ENCODE measurements at regions not wholly inside any gene's neighbourhood (a gene's known extent, or its start where the extent isn't known, plus 50 kb on each side); places are given as distances from the start of the nearest gene placed in this dataset.

DNA sequence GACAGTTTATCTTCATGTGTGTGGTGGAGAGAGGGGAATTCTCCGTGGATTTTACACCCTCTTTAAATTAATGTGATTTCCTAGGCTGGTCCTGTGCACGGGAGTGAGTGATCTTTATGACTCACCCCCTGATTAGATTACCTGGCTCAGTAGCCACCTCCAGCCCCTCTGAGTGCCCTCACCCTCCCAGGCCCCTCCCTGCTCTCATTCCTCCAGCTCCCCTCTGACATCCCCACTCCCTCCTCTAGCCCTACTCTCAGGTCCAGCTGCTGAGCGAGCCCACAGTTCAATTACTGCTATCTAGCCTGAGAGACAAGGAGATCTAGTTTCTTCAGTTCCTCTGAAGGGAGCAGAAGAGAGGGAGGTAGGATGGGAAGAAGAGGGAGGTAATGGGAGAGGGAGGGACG is 61.8 kb upstream of the ARAP3 start:
- DNase-seq (ENCODE audit: low spot score in 2 of 2): no peak
- Histone ChIP-seq H3K27me3 (no peaks in the 10 kb centered on the region), H3K9me3 (no peaks in the 10 kb centered on the region), H3K27ac (no peak overlapping the region), H3K36me3 (no peaks in the 10 kb centered on the region), H3K4me1 (peaks cover 0 to 13% (median 2%) of the 10 kb centered on the region in 4 donors), H3K4me3 (no peak overlapping the region)
- WGBS, 2 donors: 28 to 34% methylated on average over 4 of the region's 4 CpGs
- no peak for TF ChIP-seq EP300 (IDR thresholded peaks at IDR 0.05)
- TF ChIP-seq POLR2A (IDR thresholded peaks at IDR 0.05): no peak
- TF ChIP-seq, protein P1, sequence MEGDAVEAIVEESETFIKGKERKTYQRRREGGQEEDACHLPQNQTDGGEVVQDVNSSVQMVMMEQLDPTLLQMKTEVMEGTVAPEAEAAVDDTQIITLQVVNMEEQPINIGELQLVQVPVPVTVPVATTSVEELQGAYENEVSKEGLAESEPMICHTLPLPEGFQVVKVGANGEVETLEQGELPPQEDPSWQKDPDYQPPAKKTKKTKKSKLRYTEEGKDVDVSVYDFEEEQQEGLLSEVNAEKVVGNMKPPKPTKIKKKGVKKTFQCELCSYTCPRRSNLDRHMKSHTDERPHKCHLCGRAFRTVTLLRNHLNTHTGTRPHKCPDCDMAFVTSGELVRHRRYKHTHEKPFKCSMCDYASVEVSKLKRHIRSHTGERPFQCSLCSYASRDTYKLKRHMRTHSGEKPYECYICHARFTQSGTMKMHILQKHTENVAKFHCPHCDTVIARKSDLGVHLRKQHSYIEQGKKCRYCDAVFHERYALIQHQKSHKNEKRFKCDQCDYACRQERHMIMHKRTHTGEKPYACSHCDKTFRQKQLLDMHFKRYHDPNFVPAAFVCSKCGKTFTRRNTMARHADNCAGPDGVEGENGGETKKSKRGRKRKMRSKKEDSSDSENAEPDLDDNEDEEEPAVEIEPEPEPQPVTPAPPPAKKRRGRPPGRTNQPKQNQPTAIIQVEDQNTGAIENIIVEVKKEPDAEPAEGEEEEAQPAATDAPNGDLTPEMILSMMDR (IDR thresholded peaks at IDR 0.05): no peak

DNA sequence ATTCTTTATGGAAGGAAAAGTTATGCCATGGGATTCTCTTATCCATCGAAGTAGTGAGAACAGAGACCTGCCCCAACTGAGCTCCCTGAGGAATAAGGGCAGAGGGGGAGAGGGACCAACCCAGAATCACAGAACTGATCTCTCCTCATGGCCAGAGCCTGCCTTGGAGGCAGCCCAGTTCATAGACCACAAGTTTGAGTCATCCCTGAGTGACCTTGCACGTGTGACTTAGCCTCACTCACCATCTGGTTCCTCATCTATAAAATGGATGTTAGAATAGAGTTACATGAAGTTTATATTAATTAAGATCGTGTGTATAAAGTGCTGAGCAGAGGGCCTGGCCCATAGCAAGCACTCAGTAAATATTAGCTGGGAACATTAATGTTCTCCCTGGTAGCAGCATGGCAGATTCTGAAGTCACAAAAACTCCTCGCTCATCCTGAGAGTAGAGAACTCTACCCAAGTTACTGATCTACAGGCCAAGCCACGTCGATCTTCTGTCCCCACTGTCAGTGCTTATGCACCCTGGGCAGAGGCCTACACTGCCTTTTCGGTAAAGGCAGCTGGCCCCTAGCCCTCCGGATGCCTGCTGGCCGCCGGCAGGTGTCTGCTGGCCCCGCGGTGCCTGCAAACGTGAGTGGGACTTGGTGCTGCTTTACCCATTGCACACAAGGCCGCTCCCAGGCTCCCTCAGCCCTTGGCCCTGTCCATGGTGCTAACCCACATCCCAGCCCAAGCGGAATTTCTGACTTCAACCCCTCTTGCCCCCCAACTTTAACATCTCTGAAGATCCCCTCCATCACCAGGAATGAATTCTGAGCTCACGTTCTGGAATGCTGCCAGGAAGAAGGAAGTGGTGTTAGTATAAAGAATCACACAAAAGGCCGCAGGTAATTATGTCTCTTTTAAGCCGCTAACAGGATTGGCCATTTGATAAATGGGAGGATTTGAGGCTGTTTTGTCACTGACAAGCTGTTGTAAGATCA is 61.1 kb upstream of the ARAP3 start:
- DNase-seq (ENCODE audit: low spot score in 2 of 2): no peak
- H3K27ac ChIP-seq: no peak overlapping the region
- no peaks in the 10 kb centered on the region for H3K9me3 ChIP-seq
- WGBS, 2 donors: 29 to 40% methylated on average over 15 to 16 of the region's 18 CpGs
- TF ChIP-seq EP300 (IDR thresholded peaks at IDR 0.05) (no peak), POLR2A (IDR thresholded peaks at IDR 0.05) (no peak)
- no peak overlapping the region for H3K4me3 ChIP-seq
- no peaks in the 10 kb centered on the region for H3K27me3 ChIP-seq
- H3K36me3 ChIP-seq: no peaks in the 10 kb centered on the region
- peaks cover 0 to 13% (median 2%) of the 10 kb centered on the region in 4 donors for H3K4me1 ChIP-seq

DNA sequence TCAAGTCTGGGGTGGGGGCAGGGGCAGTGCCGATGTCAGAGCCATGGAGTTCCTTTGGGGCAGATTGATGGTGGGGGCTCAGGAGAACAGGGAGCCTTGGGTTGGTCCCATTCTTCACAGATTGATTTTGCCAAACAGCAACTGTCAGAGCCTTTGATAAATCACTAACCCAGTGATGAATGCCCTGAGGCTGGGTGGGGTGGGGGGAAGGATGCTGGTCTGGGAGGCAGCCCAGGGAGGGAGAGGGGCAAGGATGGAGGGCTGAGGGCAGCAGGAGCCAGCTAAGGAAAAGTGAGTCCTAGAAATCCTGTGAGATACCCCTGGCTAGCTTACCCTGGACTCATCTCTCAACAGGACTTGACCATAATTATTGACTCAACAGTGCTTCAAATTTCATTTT is 60.1 kb upstream of the ARAP3 start:
- no peak for DNase-seq (ENCODE audit: low spot score in 2 of 2)
- WGBS, 2 donors: 84 to 90% methylated on average over 1 of the region's 1 CpG
- Histone ChIP-seq H3K4me3 (no peak overlapping the region), H3K9me3 (no peaks in the 10 kb centered on the region), H3K4me1 (peaks cover 0 to 3% (median 0%) of the 10 kb centered on the region in 4 donors), H3K27me3 (no peaks in the 10 kb centered on the region), H3K36me3 (no peaks in the 10 kb centered on the region), H3K27ac (no peak overlapping the region)
- no peak for TF ChIP-seq POLR2A (IDR thresholded peaks at IDR 0.05)
- TF ChIP-seq, protein P1 (IDR thresholded peaks at IDR 0.05): no peak
- TF ChIP-seq EP300 (IDR thresholded peaks at IDR 0.05): no peak

DNA sequence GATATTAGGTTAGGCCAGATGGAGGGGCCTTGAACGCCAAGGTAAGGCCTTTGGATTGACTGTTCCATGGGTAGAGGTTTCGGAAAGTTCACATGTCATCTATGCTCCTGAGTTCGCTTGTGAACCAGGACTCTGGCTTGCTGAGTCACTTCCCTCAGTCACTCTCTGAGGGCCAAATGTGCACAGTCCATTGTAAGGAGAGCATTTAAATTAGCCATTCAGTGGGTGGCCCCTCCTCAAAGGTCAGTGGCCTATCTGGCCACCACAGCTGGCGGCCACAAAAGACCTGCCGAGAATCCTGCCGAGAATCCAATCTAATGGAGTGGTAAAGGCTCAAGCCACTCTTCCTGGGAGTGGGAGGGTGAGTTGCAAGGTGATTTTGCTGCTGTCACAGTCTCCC is 58.9 kb upstream of the ARAP3 start:
- Histone ChIP-seq H3K27me3 (no peaks in the 10 kb centered on the region), H3K36me3 (no peaks in the 10 kb centered on the region), H3K9me3 (no peaks in the 10 kb centered on the region), H3K4me1 (no peaks in the 10 kb centered on the region), H3K4me3 (no peak overlapping the region), H3K27ac (no peak overlapping the region)
- TF ChIP-seq POLR2A (IDR thresholded peaks at IDR 0.05): no peak
- TF ChIP-seq, protein P1 (IDR thresholded peaks at IDR 0.05): no peak
- TF ChIP-seq EP300 (IDR thresholded peaks at IDR 0.05): no peak
- 68 to 69% methylated on average over 6 of the region's 6 CpGs for WGBS, 2 donors
- DNase-seq (ENCODE audit: low spot score in 2 of 2): no peak

DNA sequence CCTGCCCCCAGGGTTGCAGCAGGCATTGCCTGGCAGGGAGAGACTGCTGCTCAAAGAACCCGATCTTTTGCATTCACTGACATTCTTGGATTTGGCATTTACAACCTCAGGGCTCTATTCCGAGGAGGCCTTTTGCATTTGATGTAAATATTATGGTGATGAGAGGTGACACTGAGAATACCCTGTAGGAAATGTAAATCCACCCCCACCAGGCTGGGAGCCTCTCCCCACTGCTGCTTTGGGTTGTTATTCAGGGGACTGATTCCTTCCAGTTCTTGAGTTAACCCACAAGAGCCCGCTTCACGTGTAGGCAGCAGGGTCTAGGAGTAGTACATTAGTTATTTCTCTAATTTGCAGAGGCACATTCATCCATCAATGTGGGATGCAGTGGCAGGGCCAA is 55.5 kb upstream of the ARAP3 start:
- no peak overlapping the region for H3K4me3 ChIP-seq
- H3K4me1 ChIP-seq: no peaks in the 10 kb centered on the region
- H3K36me3 ChIP-seq: no peaks in the 10 kb centered on the region
- no peaks in the 10 kb centered on the region for H3K27me3 ChIP-seq
- no peak for DNase-seq (ENCODE audit: low spot score in 2 of 2)
- H3K9me3 ChIP-seq: no peaks in the 10 kb centered on the region
- 22 to 27% methylated on average over 4 of the region's 4 CpGs for WGBS, 2 donors
- TF ChIP-seq POLR2A (IDR thresholded peaks at IDR 0.05) (no peak), EP300 (IDR thresholded peaks at IDR 0.05) (no peak)
- TF ChIP-seq, protein P1 (IDR thresholded peaks at IDR 0.05): no peak
- no peak overlapping the region for H3K27ac ChIP-seq

Measured in tibial nerve (tissue), 4 donors.